ENCODE measurements at regions not wholly inside any gene's neighbourhood (a gene's known extent, or its start where the extent isn't known, plus 50 kb on each side); places are given as distances from the start of the nearest gene placed in this dataset.
A peak's percentile ranks its signal among the peaks of the same experiment; 100 is the strongest.

GRCh38 chr6:95071464-95071863 lies 505.9 kb upstream of the MANEA start:
- Histone ChIP-seq H3K4me2 (ENCODE audit: low read length) (no peak overlapping the region), H3K4me3 (ENCODE audit: low read length) (no peak overlapping the region), H3K4me1 (ENCODE audit: control insufficient read depth, insufficient read depth, low read length) (no peaks in the 10 kb centered on the region), H3K36me3 (ENCODE audit: insufficient read depth, low read length) (no peaks in the 10 kb centered on the region), H3K27me3 (ENCODE audit: control insufficient read depth, insufficient read depth, low read length) (no peaks in the 10 kb centered on the region), H3K9me3 (replicated peaks; ENCODE audit: low read length) (no peaks in the 10 kb centered on the region), H3K9ac (ENCODE audit: low read depth, low read length) (no peak overlapping the region)

DNA sequence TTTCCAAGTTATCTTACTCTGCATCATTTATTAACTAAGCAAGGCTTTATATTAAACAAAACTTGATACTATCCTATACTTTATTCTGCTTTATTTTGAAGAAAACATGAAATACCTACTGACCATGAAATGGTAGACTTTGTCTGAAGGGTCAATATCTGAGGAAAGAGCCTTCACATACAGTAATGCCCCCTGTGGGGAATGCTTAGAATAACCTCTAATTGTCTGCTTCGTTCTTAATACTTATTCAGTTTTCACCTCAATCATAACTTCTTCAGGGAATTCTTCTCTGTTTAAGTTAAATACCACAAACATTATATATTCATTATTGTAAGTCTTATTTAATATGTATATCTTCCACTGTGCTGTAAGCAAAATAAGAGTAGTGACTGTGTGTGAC lies 498.9 kb upstream of the MANEA start:
- H3K4me2 ChIP-seq (ENCODE audit: low read length) = no peak overlapping the region
- no peaks in the 10 kb centered on the region for H3K9me3 ChIP-seq (replicated peaks; ENCODE audit: low read length)
- H3K9ac ChIP-seq (ENCODE audit: low read depth, low read length) = no peak overlapping the region
- no peaks in the 10 kb centered on the region for H3K36me3 ChIP-seq (ENCODE audit: insufficient read depth, low read length)
- no peaks in the 10 kb centered on the region for H3K27me3 ChIP-seq (ENCODE audit: control insufficient read depth, insufficient read depth, low read length)
- H3K4me1 ChIP-seq (ENCODE audit: control insufficient read depth, insufficient read depth, low read length) = no peaks in the 10 kb centered on the region
- no peak overlapping the region for H3K4me3 ChIP-seq (ENCODE audit: low read length)

DNA sequence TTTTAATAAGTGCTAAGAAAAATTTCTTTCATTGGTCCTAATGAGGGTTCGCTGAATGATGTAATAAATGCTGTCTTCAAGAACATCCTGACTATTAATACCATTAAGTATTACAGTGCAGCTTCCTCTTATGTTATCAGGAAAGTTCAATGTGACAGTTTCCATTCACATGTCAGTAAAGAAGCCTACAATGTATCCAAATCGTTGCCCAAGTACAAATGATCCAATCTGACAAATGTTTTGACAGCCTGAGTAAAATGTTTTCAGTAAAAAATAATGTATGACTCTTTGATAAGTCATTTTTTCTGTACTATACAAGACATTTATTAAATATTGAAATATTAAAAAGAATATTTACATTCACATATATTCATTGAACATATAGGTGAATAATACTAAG lies 496.1 kb upstream of the MANEA start:
- Histone ChIP-seq H3K4me3 (ENCODE audit: low read length) (no peak overlapping the region), H3K27me3 (ENCODE audit: control insufficient read depth, insufficient read depth, low read length) (no peaks in the 10 kb centered on the region), H3K36me3 (ENCODE audit: insufficient read depth, low read length) (no peaks in the 10 kb centered on the region), H3K4me2 (ENCODE audit: low read length) (no peak overlapping the region), H3K9me3 (replicated peaks; ENCODE audit: low read length) (no peaks in the 10 kb centered on the region), H3K9ac (ENCODE audit: low read depth, low read length) (no peak overlapping the region), H3K4me1 (ENCODE audit: control insufficient read depth, insufficient read depth, low read length) (no peaks in the 10 kb centered on the region)

DNA sequence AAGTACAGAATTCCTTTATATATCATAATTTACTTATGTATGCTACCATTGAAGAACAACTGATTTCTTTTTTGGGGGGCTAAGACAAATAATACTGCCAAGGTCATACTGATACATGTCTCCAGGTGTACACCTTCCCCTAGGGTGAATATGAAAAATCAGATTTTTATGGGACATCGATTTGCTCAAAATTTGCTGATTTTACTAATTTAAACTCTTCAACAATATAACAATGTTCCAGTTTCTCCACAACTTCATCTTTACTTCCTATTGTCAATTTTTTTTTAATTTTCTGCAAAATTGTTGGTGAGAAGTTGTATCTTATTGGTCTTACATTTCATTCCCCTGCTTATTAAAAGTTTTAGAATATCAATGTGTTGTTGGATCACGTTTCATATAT lies 495.4 kb upstream of the MANEA start:
- H3K36me3 ChIP-seq (ENCODE audit: insufficient read depth, low read length) = no peaks in the 10 kb centered on the region

DNA sequence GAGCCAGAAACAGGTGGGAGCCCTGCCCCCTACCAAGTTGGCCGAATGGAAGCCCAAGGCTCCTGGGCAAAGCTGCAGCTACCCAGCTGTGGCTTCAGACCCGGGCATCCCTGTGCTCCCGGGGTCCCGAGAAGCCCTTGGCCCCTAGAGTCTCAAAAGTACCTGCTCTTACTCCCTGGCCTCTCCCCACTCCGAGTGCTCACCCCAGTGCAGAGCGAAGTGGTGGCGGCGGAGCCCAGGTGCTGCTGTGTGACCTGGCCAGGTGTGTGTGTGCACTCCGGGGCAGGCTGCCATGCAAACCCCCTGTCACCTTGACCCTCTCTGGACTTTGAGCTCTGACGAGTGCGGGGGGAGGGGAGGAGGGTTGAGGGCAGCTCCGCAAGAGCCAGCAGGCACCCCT lies 493.8 kb upstream of the MANEA start:
- no peak overlapping the region for H3K9ac ChIP-seq (ENCODE audit: low read depth, low read length)
- no peak overlapping the region for H3K4me3 ChIP-seq (ENCODE audit: low read length)
- H3K36me3 ChIP-seq (ENCODE audit: insufficient read depth, low read length) = no peaks in the 10 kb centered on the region
- H3K9me3 ChIP-seq (replicated peaks; ENCODE audit: low read length) = no peaks in the 10 kb centered on the region
- no peaks in the 10 kb centered on the region for H3K27me3 ChIP-seq (ENCODE audit: control insufficient read depth, insufficient read depth, low read length)
- H3K4me1 ChIP-seq (ENCODE audit: control insufficient read depth, insufficient read depth, low read length) = peaks cover 11% of the 10 kb centered on the region
- H3K4me2 ChIP-seq (ENCODE audit: low read length) = no peak overlapping the region

More for the DNA sequence above, 495.4 kb upstream of the MANEA start:
- Histone ChIP-seq H3K4me3 (ENCODE audit: low read length) (no peak overlapping the region), H3K4me1 (ENCODE audit: control insufficient read depth, insufficient read depth, low read length) (peaks cover 2% of the 10 kb centered on the region), H3K9ac (ENCODE audit: low read depth, low read length) (no peak overlapping the region), H3K9me3 (replicated peaks; ENCODE audit: low read length) (no peaks in the 10 kb centered on the region), H3K27me3 (ENCODE audit: control insufficient read depth, insufficient read depth, low read length) (no peaks in the 10 kb centered on the region), H3K4me2 (ENCODE audit: low read length) (no peak overlapping the region)

DNA sequence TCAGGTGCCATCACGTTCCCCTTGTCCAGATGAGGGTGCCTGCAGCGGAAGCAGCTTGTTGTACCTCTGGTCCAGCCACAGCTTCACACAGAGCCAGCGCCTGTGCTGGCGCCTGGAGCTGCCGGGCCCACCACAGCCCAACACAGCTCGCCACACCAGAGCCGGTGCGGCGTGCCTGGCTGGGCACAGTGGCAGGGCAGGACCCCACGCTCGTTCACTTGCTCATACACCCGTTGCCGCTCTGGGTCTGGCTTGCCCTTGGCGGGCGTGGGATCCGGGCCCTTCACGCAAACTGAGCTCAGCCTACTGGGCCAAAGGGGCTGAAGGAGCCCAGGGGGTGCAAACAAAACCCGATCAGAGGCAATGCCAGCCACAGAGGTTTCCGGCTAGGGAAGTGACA lies 492.5 kb upstream of the MANEA start:
- Histone ChIP-seq H3K36me3 (ENCODE audit: insufficient read depth, low read length) (no peaks in the 10 kb centered on the region), H3K4me2 (ENCODE audit: low read length) (no peak overlapping the region), H3K9me3 (replicated peaks; ENCODE audit: low read length) (no peaks in the 10 kb centered on the region), H3K4me1 (ENCODE audit: control insufficient read depth, insufficient read depth, low read length) (peaks cover 11% of the 10 kb centered on the region), H3K9ac (ENCODE audit: low read depth, low read length) (no peak overlapping the region), H3K4me3 (ENCODE audit: low read length) (no peak overlapping the region), H3K27me3 (ENCODE audit: control insufficient read depth, insufficient read depth, low read length) (no peaks in the 10 kb centered on the region)

DNA sequence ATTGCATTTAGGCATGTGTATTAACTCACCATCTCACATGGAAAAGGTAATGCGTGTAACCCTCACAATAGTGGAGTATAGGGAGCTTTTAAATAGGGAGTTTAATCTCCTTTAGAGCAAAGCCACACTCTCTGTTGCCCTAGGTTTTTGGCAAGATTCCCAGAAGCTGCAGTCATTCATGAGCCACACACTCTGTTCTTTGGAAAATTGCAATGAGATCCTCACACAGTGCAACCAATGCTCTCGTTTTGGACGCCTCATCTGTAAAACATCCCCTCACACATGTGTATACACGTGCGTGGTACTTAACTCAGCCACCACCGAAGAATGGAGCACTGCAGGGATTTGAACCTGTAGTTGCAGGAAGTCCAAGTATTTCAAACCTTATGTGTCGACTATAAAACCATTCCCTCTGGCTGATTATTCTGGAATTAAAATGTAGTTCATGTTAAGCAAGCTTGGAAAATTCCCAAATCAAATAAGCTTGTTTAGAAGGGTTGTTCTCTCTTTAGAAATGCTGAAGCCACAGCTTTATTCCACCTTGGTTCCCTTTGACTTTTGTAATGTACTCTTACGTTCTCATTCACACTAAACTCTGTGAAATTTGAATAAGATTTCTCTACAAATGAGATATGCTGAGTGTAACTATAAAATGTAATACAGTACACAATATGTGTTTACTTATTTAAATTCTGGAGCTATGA lies 489.8 kb upstream of the MANEA start:
- H3K4me2 ChIP-seq (ENCODE audit: low read length) = peak overlapping the region; percentile 17
- H3K9me3 ChIP-seq (replicated peaks; ENCODE audit: low read length) = no peaks in the 10 kb centered on the region
- H3K4me1 ChIP-seq (ENCODE audit: control insufficient read depth, insufficient read depth, low read length) = peaks cover 14% of the 10 kb centered on the region
- no peaks in the 10 kb centered on the region for H3K27me3 ChIP-seq (ENCODE audit: control insufficient read depth, insufficient read depth, low read length)
- no peak overlapping the region for H3K4me3 ChIP-seq (ENCODE audit: low read length)
- H3K36me3 ChIP-seq (ENCODE audit: insufficient read depth, low read length) = no peaks in the 10 kb centered on the region
- H3K9ac ChIP-seq (ENCODE audit: low read depth, low read length) = no peak overlapping the region

GRCh38 chr6:95091823-95092436 lies 485.4 kb upstream of the MANEA start:
- H3K27me3 ChIP-seq (ENCODE audit: control insufficient read depth, insufficient read depth, low read length) = no peaks in the 10 kb centered on the region
- H3K9me3 ChIP-seq (replicated peaks; ENCODE audit: low read length) = no peaks in the 10 kb centered on the region
- H3K36me3 ChIP-seq (ENCODE audit: insufficient read depth, low read length) = no peaks in the 10 kb centered on the region
- no peak overlapping the region for H3K4me3 ChIP-seq (ENCODE audit: low read length)
- no peak overlapping the region for H3K4me2 ChIP-seq (ENCODE audit: low read length)
- H3K4me1 ChIP-seq (ENCODE audit: control insufficient read depth, insufficient read depth, low read length) = peaks cover 30% of the 10 kb centered on the region
- no peak overlapping the region for H3K9ac ChIP-seq (ENCODE audit: low read depth, low read length)

GRCh38 chr6:95093154-95093553 lies 484.2 kb upstream of the MANEA start:
- Histone ChIP-seq H3K27me3 (ENCODE audit: control insufficient read depth, insufficient read depth, low read length) (no peaks in the 10 kb centered on the region), H3K4me1 (ENCODE audit: control insufficient read depth, insufficient read depth, low read length) (peaks cover 21% of the 10 kb centered on the region), H3K9me3 (replicated peaks; ENCODE audit: low read length) (no peaks in the 10 kb centered on the region), H3K36me3 (ENCODE audit: insufficient read depth, low read length) (no peaks in the 10 kb centered on the region), H3K9ac (ENCODE audit: low read depth, low read length) (no peak overlapping the region), H3K4me2 (ENCODE audit: low read length) (no peak overlapping the region), H3K4me3 (ENCODE audit: low read length) (no peak overlapping the region)

- Histone ChIP-seq H3K27me3 (ENCODE audit: control insufficient read depth, insufficient read depth, low read length) (no peaks in the 10 kb centered on the region), H3K9me3 (replicated peaks; ENCODE audit: low read length) (no peaks in the 10 kb centered on the region), H3K4me3 (ENCODE audit: low read length) (peak overlapping the region; percentile 47), H3K36me3 (ENCODE audit: insufficient read depth, low read length) (no peaks in the 10 kb centered on the region), H3K4me2 (ENCODE audit: low read length) (peak overlapping the region; percentile 76), H3K4me1 (ENCODE audit: control insufficient read depth, insufficient read depth, low read length) (peaks cover 21% of the 10 kb centered on the region), H3K9ac (ENCODE audit: low read depth, low read length) (peak overlapping the region; percentile 47)
Observed at GRCh38 chr6:95094751-95095663, 482.3 kb upstream of the MANEA start.

DNA sequence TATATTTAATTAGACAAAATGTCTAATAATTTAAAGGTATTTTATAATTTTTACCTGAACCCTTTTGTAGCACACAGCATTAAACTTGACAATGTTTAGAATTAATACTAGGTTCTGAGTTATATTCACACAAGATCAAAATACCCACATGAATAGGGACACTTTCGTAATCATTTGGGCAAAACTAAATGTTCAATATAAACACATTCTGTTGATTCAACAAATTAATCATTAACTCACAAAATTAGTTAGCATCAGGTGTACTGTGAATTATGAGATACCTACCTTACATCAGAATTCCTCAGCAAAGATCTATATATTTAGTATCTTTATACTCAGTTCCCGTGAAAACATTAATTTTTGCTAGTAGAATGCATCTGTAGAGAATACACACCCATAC lies 481.5 kb upstream of the MANEA start:
- no peaks in the 10 kb centered on the region for H3K36me3 ChIP-seq (ENCODE audit: insufficient read depth, low read length)
- H3K9me3 ChIP-seq (replicated peaks; ENCODE audit: low read length) = no peaks in the 10 kb centered on the region
- H3K27me3 ChIP-seq (ENCODE audit: control insufficient read depth, insufficient read depth, low read length) = no peaks in the 10 kb centered on the region
- no peak overlapping the region for H3K9ac ChIP-seq (ENCODE audit: low read depth, low read length)
- H3K4me1 ChIP-seq (ENCODE audit: control insufficient read depth, insufficient read depth, low read length) = peaks cover 21% of the 10 kb centered on the region
- H3K4me2 ChIP-seq (ENCODE audit: low read length) = no peak overlapping the region
- H3K4me3 ChIP-seq (ENCODE audit: low read length) = no peak overlapping the region
